Keratinocyte (primary cell): ENCODE measurements at regions not wholly inside any gene's neighbourhood (a gene's known extent, or its start where the extent isn't known, plus 50 kb on each side); places are given as distances from the start of the nearest gene placed in this dataset.

Source experiments
- DNase-seq: peaks from one replicate; pipeline ENCODE4 v3.0.0-alpha.2; 2011; ENCODE audit warnings: low read depth, missing footprints, low spot score
- FAIRE-seq: peaks from 2 replicates; lab custom pipeline; 2011; peaks lifted over from hg19 to GRCh38; lab: Jason Lieb, UNC
- H2AFZ ChIP-seq: 2 replicates; pipeline ENCODE4 v1.6.0; 2012; ENCODE audit warnings: low read length, control low read depth, inconsistent platforms; ENCODE audit not compliant: control insufficient read depth
- H3K27ac ChIP-seq: 2 replicates; pipeline ENCODE4 v1.5.1; 2011; ENCODE audit warnings: low read length; ENCODE audit not compliant: control insufficient read depth, insufficient read depth
- H3K27me3 ChIP-seq: 3 replicates; pipeline ENCODE4 v1.6.0; 2011; ENCODE audit warnings: low read length; ENCODE audit not compliant: control insufficient read depth, insufficient read depth; ENCODE audit errors: extremely low read depth
- H3K36me3 ChIP-seq, 2 experiments: 2 replicates in 1 of 2; 3 replicates in 1 of 2; pipeline ENCODE4 v1.5.1; 2011; ENCODE audit warnings: low read length in 2 of 2, mild to moderate bottlenecking in 1 of 2; ENCODE audit not compliant: control insufficient read depth in 2 of 2, insufficient read depth in 2 of 2; ENCODE audit errors: extremely low read depth in 1 of 2
- H3K4me1 ChIP-seq: 3 replicates; pipeline ENCODE4 v1.5.1; 2011; ENCODE audit warnings: low read length; ENCODE audit not compliant: control insufficient read depth, insufficient read depth; ENCODE audit errors: extremely low read depth
- H3K4me2 ChIP-seq: 3 replicates; pipeline ENCODE4 v1.6.0; 2011; ENCODE audit warnings: low read depth, low read length; ENCODE audit not compliant: control insufficient read depth, insufficient read depth; ENCODE audit errors: extremely low read depth
- H3K4me3 ChIP-seq, 3 experiments: fragments of 200-600 bp in 1 of 3; sonication (generic) in 1 of 3; 2 replicates in 2 of 3; 3 replicates in 1 of 3; pipeline ENCODE4 v1.5.1; 2011 to 2016; ENCODE audit warnings: low read length in 3 of 3, mild to moderate bottlenecking in 3 of 3, control low read depth in 2 of 3, inconsistent platforms in 1 of 3, low read depth in 1 of 3, mixed read lengths in 1 of 3, mixed run types in 1 of 3, moderate library complexity in 1 of 3; ENCODE audit not compliant: control insufficient read depth in 2 of 3, insufficient read depth in 2 of 3; ENCODE audit errors: extremely low read depth in 1 of 3
- H3K79me2 ChIP-seq: 2 replicates; pipeline ENCODE4 v1.6.0; 2012; ENCODE audit warnings: low read length; ENCODE audit not compliant: control insufficient read depth, insufficient read depth
- H3K9ac ChIP-seq: 3 replicates; pipeline ENCODE4 v1.6.0; 2011; ENCODE audit warnings: low read length; ENCODE audit not compliant: control insufficient read depth, insufficient read depth; ENCODE audit errors: extremely low read depth
- H3K9me1 ChIP-seq: 3 replicates; pipeline ENCODE4 v1.6.0; 2011; ENCODE audit warnings: low read length; ENCODE audit not compliant: control insufficient read depth, insufficient read depth; ENCODE audit errors: extremely low read depth
- H3K9me3 ChIP-seq: 2 replicates; pipeline ENCODE4 v1.5.1; 2012; ENCODE audit warnings: low read depth, low read length; ENCODE audit not compliant: control insufficient read depth
- H4K20me1 ChIP-seq: 3 replicates; pipeline ENCODE4 v1.6.0; 2011; ENCODE audit warnings: low read length; ENCODE audit not compliant: control insufficient read depth, insufficient read depth; ENCODE audit errors: extremely low read depth
- EZH2 ChIP-seq: IDR thresholded peaks from one replicate; pipeline ENCODE4 v1.6.1; 2012; ENCODE audit warnings: inconsistent platforms, mild to moderate bottlenecking, low read length, moderate library complexity
- dilution Hi-C: fragments of 300-500 bp; cut with MboI; formaldehyde crosslinking; loops from one replicate; pipeline ENCODE4 v1.7.0; 2020; ENCODE audit warnings: low sequenced_read_pairs; ENCODE audit not compliant: extremely low pct_ligation_motif_present
- TF ChIP-seq, protein P1 (sequence below), 3 experiments: IDR thresholded peaks in 1 of 3; conservative IDR thresholded peaks in 1 of 3; optimal IDR thresholded peaks in 1 of 3; 2 replicates in 2 of 3; 3 replicates in 1 of 3; pipeline versions ENCODE3 to v1.5.1; 2011; ENCODE audit warnings: low read length in 3 of 3, mild to moderate bottlenecking in 3 of 3, moderate library complexity in 2 of 3, control low read depth in 1 of 3, inconsistent platforms in 1 of 3; ENCODE audit not compliant: insufficient read depth in 2 of 3; ENCODE audit errors: extremely low read depth in 1 of 3

DNA sequence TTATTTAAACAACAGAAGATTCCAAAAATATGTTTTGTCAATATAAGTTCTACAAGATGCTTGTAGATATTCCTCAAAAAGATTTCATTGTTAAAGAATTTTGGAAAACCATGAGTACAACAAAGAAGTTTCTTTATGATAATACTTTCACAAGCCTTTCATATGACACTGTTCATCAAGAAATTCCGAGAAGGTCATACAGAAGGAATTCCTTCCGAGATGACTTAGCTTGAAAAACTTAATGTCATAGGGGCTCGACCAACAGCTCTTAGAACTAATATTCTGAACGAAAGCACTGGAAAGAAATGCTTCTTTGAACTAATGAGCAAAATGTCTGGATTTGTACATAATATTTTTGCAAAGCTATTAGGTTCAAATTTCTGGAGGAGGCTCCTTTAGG, 403.4 kb downstream of the KLF5 start:
- no peak for TF ChIP-seq EZH2
- TF ChIP-seq, protein P1, sequence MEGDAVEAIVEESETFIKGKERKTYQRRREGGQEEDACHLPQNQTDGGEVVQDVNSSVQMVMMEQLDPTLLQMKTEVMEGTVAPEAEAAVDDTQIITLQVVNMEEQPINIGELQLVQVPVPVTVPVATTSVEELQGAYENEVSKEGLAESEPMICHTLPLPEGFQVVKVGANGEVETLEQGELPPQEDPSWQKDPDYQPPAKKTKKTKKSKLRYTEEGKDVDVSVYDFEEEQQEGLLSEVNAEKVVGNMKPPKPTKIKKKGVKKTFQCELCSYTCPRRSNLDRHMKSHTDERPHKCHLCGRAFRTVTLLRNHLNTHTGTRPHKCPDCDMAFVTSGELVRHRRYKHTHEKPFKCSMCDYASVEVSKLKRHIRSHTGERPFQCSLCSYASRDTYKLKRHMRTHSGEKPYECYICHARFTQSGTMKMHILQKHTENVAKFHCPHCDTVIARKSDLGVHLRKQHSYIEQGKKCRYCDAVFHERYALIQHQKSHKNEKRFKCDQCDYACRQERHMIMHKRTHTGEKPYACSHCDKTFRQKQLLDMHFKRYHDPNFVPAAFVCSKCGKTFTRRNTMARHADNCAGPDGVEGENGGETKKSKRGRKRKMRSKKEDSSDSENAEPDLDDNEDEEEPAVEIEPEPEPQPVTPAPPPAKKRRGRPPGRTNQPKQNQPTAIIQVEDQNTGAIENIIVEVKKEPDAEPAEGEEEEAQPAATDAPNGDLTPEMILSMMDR (optimal IDR thresholded peaks at IDR 0.05 in 1 of 3, IDR thresholded peaks at IDR 0.05 in 1 of 3, conservative IDR thresholded peaks at IDR 0.05 in 1 of 3; ENCODE audit: extremely low read depth in 1 of 3, insufficient read depth in 2 of 3, low read length in 3 of 3) = no peak
- no peak for FAIRE-seq
- dilution Hi-C loops = no loop called here

DNA sequence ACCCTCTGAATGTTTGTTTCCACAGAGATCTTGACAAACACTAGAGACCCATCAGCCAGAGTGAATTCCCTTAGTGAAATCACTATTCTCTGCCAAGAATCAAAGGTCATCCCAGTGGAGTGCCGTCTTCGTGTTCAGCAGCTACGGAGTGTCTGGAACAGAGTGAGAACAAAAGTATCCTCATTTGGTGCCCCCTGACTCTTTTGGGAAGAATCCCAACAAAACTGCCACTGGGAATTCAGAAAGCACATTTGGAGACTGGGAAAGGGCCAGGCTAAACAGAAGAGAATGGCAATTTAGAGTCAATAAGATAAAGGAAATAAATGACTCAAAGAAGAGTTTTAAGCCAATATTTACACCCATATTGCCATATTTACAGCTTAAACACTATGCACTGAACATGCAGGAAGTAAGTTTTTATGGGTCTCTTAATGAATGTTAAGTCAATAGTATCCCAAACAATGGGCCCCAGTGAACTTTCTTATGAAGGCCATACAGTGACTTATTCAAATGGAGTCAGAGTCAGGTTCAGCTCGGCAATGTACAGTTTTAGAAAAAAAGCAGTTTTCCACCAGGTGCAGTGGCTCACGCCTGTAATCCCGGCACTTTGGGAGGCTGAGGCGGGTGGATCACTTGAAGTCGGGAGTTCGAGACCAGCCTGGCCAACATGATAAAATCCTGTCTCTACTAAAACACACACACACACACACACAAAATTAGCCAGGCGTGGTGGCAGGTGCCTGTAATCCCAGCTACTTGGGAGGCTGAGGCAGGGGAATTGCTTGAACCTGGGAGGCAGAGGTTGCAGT, 392.6 kb downstream of the KLF5 start:
- Histone ChIP-seq H2AFZ (no peak overlapping the region), H4K20me1 (no peaks in the 10 kb centered on the region), H3K9ac (no peak overlapping the region), H3K4me2 (no peak overlapping the region), H3K27me3 (no peaks in the 10 kb centered on the region), H3K79me2 (no peaks in the 10 kb centered on the region), H3K36me3 (no peaks in the 10 kb centered on the region), H3K27ac (no peak overlapping the region), H3K9me3 (no peaks in the 10 kb centered on the region), H3K9me1 (no peaks in the 10 kb centered on the region), H3K4me3 (no peak overlapping the region), H3K4me1 (peaks cover 9% of the 10 kb centered on the region)
- FAIRE-seq (no peak), DNase-seq (no peak)
- TF ChIP-seq EZH2 = no peak
- TF ChIP-seq, protein P1 (optimal IDR thresholded peaks at IDR 0.05 in 1 of 3, IDR thresholded peaks at IDR 0.05 in 1 of 3, conservative IDR thresholded peaks at IDR 0.05 in 1 of 3; ENCODE audit: extremely low read depth in 1 of 3, insufficient read depth in 2 of 3, low read length in 3 of 3) = no peak
- dilution Hi-C loops = no loop called here

More for the DNA sequence above, 403.4 kb downstream of the KLF5 start:
- H3K4me2 ChIP-seq = no peak overlapping the region
- no peaks in the 10 kb centered on the region for H3K9me1 ChIP-seq
- H4K20me1 ChIP-seq = no peaks in the 10 kb centered on the region
- no peak for DNase-seq
- H3K4me3 ChIP-seq = no peak overlapping the region
- H3K4me1 ChIP-seq = peaks cover 28% of the 10 kb centered on the region
- no peak overlapping the region for H3K9ac ChIP-seq
- no peak overlapping the region for H3K27ac ChIP-seq
- no peak overlapping the region for H2AFZ ChIP-seq
- H3K9me3 ChIP-seq = no peaks in the 10 kb centered on the region
- H3K27me3 ChIP-seq = no peaks in the 10 kb centered on the region
- no peaks in the 10 kb centered on the region for H3K36me3 ChIP-seq
- H3K79me2 ChIP-seq = no peaks in the 10 kb centered on the region
